Loucy (cell line): ENCODE measurements at regions not wholly inside any gene's neighbourhood (a gene's known extent, or its start where the extent isn't known, plus 50 kb on each side); places are given as distances from the start of the nearest gene placed in this dataset.

Experiments used
- H2AFZ ChIP-seq: fragments of 200-600 bp; sonication (generic); 2 replicates; pipeline ENCODE4 v1.6.0; 2016; ENCODE audit warnings: antibody characterized with exemption, mild to moderate bottlenecking, low read length, moderate library complexity
- H3F3A ChIP-seq: fragments of 200-600 bp; 2 replicates; pipeline ENCODE4 v1.6.0; 2016; ENCODE audit warnings: antibody characterized with exemption, low read depth, mild to moderate bottlenecking
- H3K27me3 ChIP-seq: fragments of 200-600 bp; sonication (generic); 2 replicates; pipeline ENCODE4 v1.6.1; 2014; ENCODE audit warnings: low read length, mild to moderate bottlenecking; ENCODE audit not compliant: insufficient read depth, poor library complexity, severe bottlenecking
- H3K36me3 ChIP-seq: fragments of 200-600 bp; sonication (generic); 2 replicates; pipeline ENCODE4 v1.6.1; 2016; ENCODE audit warnings: low read length; ENCODE audit not compliant: insufficient read depth
- H3K4me1 ChIP-seq: fragments of 200-600 bp; sonication (generic); 2 replicates; pipeline ENCODE4 v1.5.1; 2014; ENCODE audit warnings: low read length, mild to moderate bottlenecking; ENCODE audit not compliant: insufficient read depth, poor library complexity, severe bottlenecking
- H3K4me2 ChIP-seq: fragments of 200-600 bp; sonication (generic); 2 replicates; pipeline ENCODE4 v1.6.0; 2014; ENCODE audit warnings: antibody characterized with exemption, low read length, low read depth, mild to moderate bottlenecking; ENCODE audit not compliant: poor library complexity, severe bottlenecking
- H3K4me3 ChIP-seq: fragments of 200-600 bp; sonication (generic); 2 replicates; pipeline ENCODE4 v1.5.1; 2014; ENCODE audit warnings: low read length, mild to moderate bottlenecking, mixed read lengths; ENCODE audit not compliant: poor library complexity, severe bottlenecking
- H3K79me2 ChIP-seq: fragments of 200-600 bp; sonication (generic); 2 replicates; pipeline ENCODE4 v1.6.1; 2014; ENCODE audit warnings: low read length; ENCODE audit not compliant: insufficient read depth
- H3K9ac ChIP-seq: fragments of 200-600 bp; sonication (generic); 2 replicates; pipeline ENCODE4 v1.6.0; 2014; ENCODE audit warnings: mild to moderate bottlenecking, low read depth, low read length, moderate library complexity; ENCODE audit not compliant: poor library complexity, severe bottlenecking
- H3K9me2 ChIP-seq: fragments of 200-600 bp; sonication (generic); replicated peaks from 2 replicates; pipeline ENCODE4 v1.6.1; 2016; ENCODE audit warnings: low read depth, low read length, mixed read lengths
- H3K9me3 ChIP-seq: fragments of 200-600 bp; sonication (generic); 2 replicates; pipeline ENCODE4 v1.6.1; 2014; ENCODE audit warnings: mild to moderate bottlenecking, antibody characterized with exemption, low read length, low read depth; ENCODE audit not compliant: insufficient read depth
- H4K20me1 ChIP-seq: fragments of 200-600 bp; sonication (generic); 2 replicates; pipeline ENCODE4 v1.6.0; 2014; ENCODE audit warnings: antibody characterized with exemption, low read length, mild to moderate bottlenecking; ENCODE audit not compliant: insufficient read depth, poor library complexity, severe bottlenecking
- EZH2phosphoT487 ChIP-seq: fragments of 200-600 bp; IDR thresholded peaks from 2 replicates; pipeline ENCODE4 v1.6.1; 2018; ENCODE audit warnings: antibody characterized with exemption, mild to moderate bottlenecking, moderate library complexity, borderline replicate concordance
- TF ChIP-seq, protein P1 (sequence below): fragments of 200-600 bp; sonication (generic); conservative IDR thresholded peaks from 2 replicates; pipeline ENCODE4 v1.5.1; 2014; ENCODE audit warnings: mild to moderate bottlenecking, antibody characterized with exemption, low read length

DNA sequence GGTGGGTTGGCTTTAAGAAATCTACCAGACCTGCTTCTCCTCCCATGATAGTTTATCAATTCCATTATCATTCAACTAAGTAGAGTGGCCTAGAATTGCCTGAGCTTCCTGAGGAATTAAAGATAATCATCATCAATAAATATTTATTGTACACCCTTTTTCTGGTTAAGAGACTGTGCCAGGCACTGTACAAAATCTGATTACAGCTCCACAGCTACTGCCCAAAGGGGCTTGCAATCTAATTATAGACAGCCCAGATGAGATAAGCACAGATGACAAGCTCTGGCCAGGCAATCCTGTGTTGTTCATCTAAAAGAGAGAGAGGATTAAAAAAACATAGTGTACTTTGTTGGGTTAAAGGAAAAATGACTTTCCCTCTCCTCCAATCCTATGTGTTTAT is 586.4 kb downstream of the GATA3 start:
- Histone ChIP-seq H3K9ac (no peak overlapping the region), H3K9me2 (no peaks in the 10 kb centered on the region), H2AFZ (no peak overlapping the region), H3K4me3 (no peak overlapping the region), H3K4me2 (no peak overlapping the region), H3K9me3 (no peaks in the 10 kb centered on the region), H3K27me3 (no peaks in the 10 kb centered on the region), H3F3A (no peaks in the 10 kb centered on the region), H3K36me3 (no peaks in the 10 kb centered on the region), H4K20me1 (no peaks in the 10 kb centered on the region), H3K79me2 (no peaks in the 10 kb centered on the region), H3K4me1 (no peaks in the 10 kb centered on the region)
- TF ChIP-seq EZH2phosphoT487, result no peak
- TF ChIP-seq, protein P1, sequence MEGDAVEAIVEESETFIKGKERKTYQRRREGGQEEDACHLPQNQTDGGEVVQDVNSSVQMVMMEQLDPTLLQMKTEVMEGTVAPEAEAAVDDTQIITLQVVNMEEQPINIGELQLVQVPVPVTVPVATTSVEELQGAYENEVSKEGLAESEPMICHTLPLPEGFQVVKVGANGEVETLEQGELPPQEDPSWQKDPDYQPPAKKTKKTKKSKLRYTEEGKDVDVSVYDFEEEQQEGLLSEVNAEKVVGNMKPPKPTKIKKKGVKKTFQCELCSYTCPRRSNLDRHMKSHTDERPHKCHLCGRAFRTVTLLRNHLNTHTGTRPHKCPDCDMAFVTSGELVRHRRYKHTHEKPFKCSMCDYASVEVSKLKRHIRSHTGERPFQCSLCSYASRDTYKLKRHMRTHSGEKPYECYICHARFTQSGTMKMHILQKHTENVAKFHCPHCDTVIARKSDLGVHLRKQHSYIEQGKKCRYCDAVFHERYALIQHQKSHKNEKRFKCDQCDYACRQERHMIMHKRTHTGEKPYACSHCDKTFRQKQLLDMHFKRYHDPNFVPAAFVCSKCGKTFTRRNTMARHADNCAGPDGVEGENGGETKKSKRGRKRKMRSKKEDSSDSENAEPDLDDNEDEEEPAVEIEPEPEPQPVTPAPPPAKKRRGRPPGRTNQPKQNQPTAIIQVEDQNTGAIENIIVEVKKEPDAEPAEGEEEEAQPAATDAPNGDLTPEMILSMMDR, result no peak

- Histone ChIP-seq H3F3A (no peaks in the 10 kb centered on the region), H3K79me2 (no peaks in the 10 kb centered on the region), H3K36me3 (no peaks in the 10 kb centered on the region), H3K9me2 (no peaks in the 10 kb centered on the region), H3K4me2 (no peak overlapping the region), H3K4me3 (no peak overlapping the region), H3K27me3 (no peaks in the 10 kb centered on the region), H3K9ac (no peak overlapping the region), H3K4me1 (no peaks in the 10 kb centered on the region), H3K9me3 (no peaks in the 10 kb centered on the region), H4K20me1 (no peaks in the 10 kb centered on the region), H2AFZ (no peak overlapping the region)
- TF ChIP-seq, protein P1, result no peak
- TF ChIP-seq EZH2phosphoT487, result no peak
These were observed 601.8 kb downstream of the GATA3 start for GRCh38 chr10:8656261-8656660.

DNA sequence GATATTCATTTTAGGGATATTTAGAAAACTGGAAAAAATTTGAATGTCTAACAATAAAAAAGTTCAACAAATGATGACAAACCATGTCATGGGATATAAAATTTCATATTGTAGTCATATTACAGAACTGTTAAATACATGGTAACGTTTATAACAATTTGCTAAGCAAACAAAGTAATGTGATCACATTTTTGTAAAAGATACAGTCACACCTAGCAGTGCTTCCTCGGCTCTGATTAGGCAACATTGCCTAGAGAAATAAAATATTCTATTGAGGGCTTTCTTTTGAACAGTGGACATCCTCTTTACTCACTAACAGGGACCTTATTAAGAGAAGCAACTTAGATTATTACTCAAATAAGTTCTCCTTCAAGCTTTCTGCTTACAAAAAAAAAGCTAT is 605.5 kb downstream of the GATA3 start:
- Histone ChIP-seq H3K4me2 (no peak overlapping the region), H3K27me3 (no peaks in the 10 kb centered on the region), H3K4me1 (no peaks in the 10 kb centered on the region), H3K79me2 (no peaks in the 10 kb centered on the region), H3K4me3 (no peak overlapping the region), H3K9me3 (no peaks in the 10 kb centered on the region), H4K20me1 (no peaks in the 10 kb centered on the region), H3K9ac (no peak overlapping the region), H3K36me3 (no peaks in the 10 kb centered on the region), H3K9me2 (no peaks in the 10 kb centered on the region), H3F3A (no peaks in the 10 kb centered on the region), H2AFZ (no peak overlapping the region)
- TF ChIP-seq, protein P1, result no peak
